GM19099 (cell line): ENCODE measurements at regions not wholly inside any gene's neighbourhood (a gene's known extent, or its start where the extent isn't known, plus 50 kb on each side); places are given as distances from the start of the nearest gene placed in this dataset.

ENCODE experiments used
- POLR2A ChIP-seq: IDR thresholded peaks from 3 replicates; pipeline ENCODE4 v1.6.1; 2011; ENCODE audit warnings: low read depth; ENCODE audit not compliant: insufficient read length; ENCODE audit errors: extremely low read depth

- no peak for TF ChIP-seq POLR2A
Observed at GRCh38 chr14:50006141-50006540, 110.2 kb downstream of the VCPKMT start.

GRCh38 chr14:50007123-50007903, 109.1 kb downstream of the VCPKMT start:
- TF ChIP-seq POLR2A: no peak

GRCh38 chr14:50008562-50008961, 107.8 kb downstream of the VCPKMT start:
- no peak for TF ChIP-seq POLR2A

- no peak for TF ChIP-seq POLR2A
Observed at GRCh38 chr14:50008974-50009373, 107.4 kb downstream of the VCPKMT start.

- no peak for TF ChIP-seq POLR2A
Observed at GRCh38 chr14:50010752-50011151, 105.6 kb downstream of the VCPKMT start.

- no peak for TF ChIP-seq POLR2A
Observed at GRCh38 chr14:50011242-50011641, 105.1 kb downstream of the VCPKMT start.

- TF ChIP-seq POLR2A: no peak
Observed at GRCh38 chr14:50012644-50013043, 103.7 kb downstream of the VCPKMT start.

GRCh38 chr14:50013198-50013918, 103.0 kb downstream of the VCPKMT start:
- no peak for TF ChIP-seq POLR2A

GRCh38 chr14:50013934-50014333, 102.4 kb downstream of the VCPKMT start:
- TF ChIP-seq POLR2A: no peak

- no peak for TF ChIP-seq POLR2A
Observed at GRCh38 chr14:50014809-50015430, 101.5 kb downstream of the VCPKMT start.

GRCh38 chr14:50015716-50016115, 100.7 kb downstream of the VCPKMT start:
- no peak for TF ChIP-seq POLR2A

- TF ChIP-seq POLR2A: no peak
Observed at GRCh38 chr14:50018201-50018932, 98.0 kb downstream of the VCPKMT start.

GRCh38 chr14:50018933-50019210, 97.5 kb downstream of the VCPKMT start:
- no peak for TF ChIP-seq POLR2A

- TF ChIP-seq POLR2A: no peak
Observed at GRCh38 chr14:50020184-50020583, 96.2 kb downstream of the VCPKMT start.

GRCh38 chr14:50020799-50021198, 95.6 kb downstream of the VCPKMT start:
- TF ChIP-seq POLR2A: no peak

- TF ChIP-seq POLR2A: no peak
Observed at GRCh38 chr14:50021261-50022031, 94.9 kb downstream of the VCPKMT start.
